WTC11 (cell line): ENCODE measurements at regions not wholly inside any gene's neighbourhood (a gene's known extent, or its start where the extent isn't known, plus 50 kb on each side); places are given as distances from the start of the nearest gene placed in this dataset.

Experiments used
- ATAC-seq: fragments of 200-7000 bp; cut with Tn5 transposase; 2 replicates; pipeline ENCODE4 v1.10.0; 2021; ENCODE audit warnings: mild to moderate bottlenecking, moderate library complexity
- CTCF ChIA-PET: fragments of 300-600 bp; sonication (Branson Sonifier 250); formaldehyde crosslinking; loops from one replicate; lab custom pipeline; 2021; ENCODE audit warnings: antibody characterized with exemption; lab: Charles Lee
- POLR2A ChIA-PET: fragments of 350-600 bp; sonication (Branson Sonifier 250); formaldehyde crosslinking; loops from one replicate; lab custom pipeline; 2021; ENCODE audit warnings: antibody characterized with exemption; lab: Charles Lee
- DNase-seq: peaks from one replicate; pipeline ENCODE4 v3.0.0; 2021; ENCODE audit warnings: low spot score
- H3K27ac Mint-ChIP-seq: 2 replicates; pipeline ENCODE4 v1.8.0; 2021; ENCODE audit warnings: mixed read lengths
- H3K27me3 Mint-ChIP-seq: 2 replicates; pipeline ENCODE4 v1.8.0; 2021; ENCODE audit warnings: low read depth, mild to moderate bottlenecking, moderate library complexity, mixed read lengths
- H3K36me3 Mint-ChIP-seq: 2 replicates; pipeline ENCODE4 v1.8.0; 2021; ENCODE audit warnings: mixed read lengths
- H3K4me1 Mint-ChIP-seq: 2 replicates; pipeline ENCODE4 v1.8.0; 2022; ENCODE audit warnings: mixed read lengths
- H3K4me3 Mint-ChIP-seq: 2 replicates; pipeline ENCODE4 v1.8.0; 2021; ENCODE audit warnings: mild to moderate bottlenecking, moderate library complexity, mixed read lengths
- H3K9me3 Mint-ChIP-seq: 2 replicates; pipeline ENCODE4 v1.8.0; 2021; ENCODE audit warnings: mixed read lengths
- ATF1 ChIP-seq: sonication (generic); formaldehyde crosslinking; IDR thresholded peaks from 2 replicates; pipeline ENCODE4 v1.8.1; 2023; ENCODE audit warnings: mild to moderate bottlenecking, moderate library complexity, missing genetic modification reagents
- GTF2I ChIP-seq: fragments of 250-450 bp; sonication (Bioruptor Pico); conservative IDR thresholded peaks from 2 replicates; pipeline ENCODE4 v1.4.0; 2021; ENCODE audit warnings: mild to moderate bottlenecking
- HMGA2 ChIP-seq: fragments of 250-450 bp; sonication (Bioruptor Pico); IDR thresholded peaks from 2 replicates; pipeline ENCODE4 v1.4.0; 2021; ENCODE audit warnings: mild to moderate bottlenecking, moderate library complexity
- IRF2 ChIP-seq: sonication (generic); formaldehyde crosslinking; IDR thresholded peaks from 2 replicates; pipeline ENCODE4 v1.8.0; 2022; ENCODE audit warnings: low read depth, missing genetic modification reagents, borderline replicate concordance
- KAT7 ChIP-seq: sonication (generic); formaldehyde crosslinking; IDR thresholded peaks from 2 replicates; pipeline ENCODE4 v1.8.1; 2023; ENCODE audit warnings: missing genetic modification reagents, mild to moderate bottlenecking, borderline replicate concordance
- NFATC4 ChIP-seq: fragments of 250-450 bp; sonication (Bioruptor Pico); IDR thresholded peaks from 2 replicates; pipeline ENCODE4 v1.9.0; 2021; ENCODE audit warnings: mild to moderate bottlenecking
- NFE2L1 ChIP-seq: sonication (generic); formaldehyde crosslinking; IDR thresholded peaks from 2 replicates; pipeline ENCODE4 v1.8.1; 2023; ENCODE audit warnings: missing genetic modification reagents
- NR3C1 ChIP-seq: sonication (generic); formaldehyde crosslinking; conservative IDR thresholded peaks from 2 replicates; pipeline ENCODE4 v1.8.1; 2023; ENCODE audit warnings: low read depth, mild to moderate bottlenecking, missing genetic modification reagents
- OVOL2 ChIP-seq: fragments of 250-450 bp; sonication (Bioruptor Pico); IDR thresholded peaks from 2 replicates; pipeline ENCODE4 v1.9.0; 2021; ENCODE audit warnings: mild to moderate bottlenecking, borderline replicate concordance
- RELA ChIP-seq: sonication (generic); formaldehyde crosslinking; IDR thresholded peaks from 2 replicates; pipeline ENCODE4 v1.8.1; 2022; ENCODE audit warnings: missing genetic modification reagents, mild to moderate bottlenecking, borderline replicate concordance
- RORB ChIP-seq: fragments of 250-450 bp; sonication (Bioruptor Pico); IDR thresholded peaks from 2 replicates; pipeline ENCODE4 v1.9.0; 2021; ENCODE audit warnings: mild to moderate bottlenecking
- SMAD4 ChIP-seq: sonication (generic); formaldehyde crosslinking; IDR thresholded peaks from 2 replicates; pipeline ENCODE4 v1.8.0; 2022; ENCODE audit warnings: mild to moderate bottlenecking, missing genetic modification reagents
- TP53 ChIP-seq: sonication (generic); formaldehyde crosslinking; IDR thresholded peaks from 2 replicates; pipeline ENCODE4 v1.8.1; 2023; ENCODE audit warnings: mild to moderate bottlenecking, missing genetic modification reagents
- ZNF121 ChIP-seq: sonication (generic); formaldehyde crosslinking; IDR thresholded peaks from 2 replicates; pipeline ENCODE4 v1.8.0; 2023; ENCODE audit warnings: missing genetic modification reagents
- ZNF232 ChIP-seq: sonication (generic); formaldehyde crosslinking; IDR thresholded peaks from 2 replicates; pipeline ENCODE4 v1.8.0; 2022; ENCODE audit warnings: mild to moderate bottlenecking, missing genetic modification reagents
- ZNF263 ChIP-seq: sonication (generic); formaldehyde crosslinking; IDR thresholded peaks from 2 replicates; pipeline ENCODE4 v1.8.1; 2022; ENCODE audit warnings: low read depth, mild to moderate bottlenecking, moderate library complexity, missing genetic modification reagents
- ZNF423 ChIP-seq: fragments of 250-450 bp; sonication (Bioruptor Pico); IDR thresholded peaks from 2 replicates; pipeline ENCODE4 v2.1.2; 2022; ENCODE audit warnings: mild to moderate bottlenecking, moderate library complexity
- ZNF671 ChIP-seq: fragments of 250-450 bp; sonication (Bioruptor Pico); IDR thresholded peaks from 2 replicates; pipeline ENCODE4 v1.8.0; 2021; ENCODE audit warnings: mild to moderate bottlenecking
- TF ChIP-seq, protein P1 (sequence below): sonication (generic); formaldehyde crosslinking; IDR thresholded peaks from 2 replicates; pipeline ENCODE4 v1.8.1; 2023; ENCODE audit warnings: mild to moderate bottlenecking, missing genetic modification reagents
- TF ChIP-seq, protein P2 (sequence below): fragments of 200-600 bp; IDR thresholded peaks from 2 replicates; pipeline ENCODE4 v1.8.0; 2022; ENCODE audit warnings: antibody characterized with exemption
- TF ChIP-seq, protein P3 (sequence below): sonication (generic); formaldehyde crosslinking; IDR thresholded peaks from 2 replicates; pipeline ENCODE4 v1.8.1; 2022; ENCODE audit warnings: low read depth, missing genetic modification reagents, borderline replicate concordance
- TF ChIP-seq, protein P4 (sequence below): sonication (generic); formaldehyde crosslinking; IDR thresholded peaks from 2 replicates; pipeline ENCODE4 v1.8.1; 2023; ENCODE audit warnings: mild to moderate bottlenecking, missing genetic modification reagents, moderate library complexity
- TF ChIP-seq, protein P5 (sequence below): sonication (generic); formaldehyde crosslinking; IDR thresholded peaks from 2 replicates; pipeline ENCODE4 v1.8.0; 2023; ENCODE audit warnings: missing genetic modification reagents
- TF ChIP-seq, protein P6 (sequence below): sonication (generic); formaldehyde crosslinking; IDR thresholded peaks from 2 replicates; pipeline ENCODE4 v1.8.1; 2023; ENCODE audit warnings: mild to moderate bottlenecking, missing genetic modification reagents, moderate library complexity
- TF ChIP-seq, protein P7 (sequence below): sonication (generic); formaldehyde crosslinking; IDR thresholded peaks from 2 replicates; pipeline ENCODE4 v1.8.0; 2023; ENCODE audit warnings: missing genetic modification reagents, mild to moderate bottlenecking, borderline replicate concordance
- TF ChIP-seq, protein P8 (sequence below): fragments of 250-450 bp; sonication (Bioruptor Pico); IDR thresholded peaks from 2 replicates; pipeline ENCODE4 v1.9.0; 2021; ENCODE audit warnings: mild to moderate bottlenecking

DNA sequence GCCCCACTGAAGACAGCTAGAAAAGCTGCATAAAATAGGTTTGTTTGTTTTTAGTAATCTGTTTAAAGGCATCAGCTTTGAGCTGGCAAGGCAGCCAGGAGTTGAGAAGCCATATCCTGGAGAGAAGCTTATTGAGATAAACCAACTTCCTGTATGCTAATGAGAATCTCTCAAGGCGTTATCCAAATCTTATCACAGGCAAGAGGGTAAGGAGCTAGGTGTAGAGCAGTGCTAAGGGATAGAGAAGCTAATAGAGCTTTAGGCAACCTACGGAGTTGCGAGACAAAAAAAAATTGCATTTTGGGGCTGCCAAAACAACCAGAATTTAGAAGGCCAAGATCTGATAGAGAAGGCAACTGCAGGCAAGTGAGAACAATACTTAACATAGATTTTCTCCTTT, 641.6 kb downstream of the SH2D4B start:
- peaks cover 14% of the 10 kb centered on the region for H3K36me3 Mint-ChIP-seq
- no peak overlapping the region for H3K4me3 Mint-ChIP-seq
- TF ChIP-seq, protein P1, sequence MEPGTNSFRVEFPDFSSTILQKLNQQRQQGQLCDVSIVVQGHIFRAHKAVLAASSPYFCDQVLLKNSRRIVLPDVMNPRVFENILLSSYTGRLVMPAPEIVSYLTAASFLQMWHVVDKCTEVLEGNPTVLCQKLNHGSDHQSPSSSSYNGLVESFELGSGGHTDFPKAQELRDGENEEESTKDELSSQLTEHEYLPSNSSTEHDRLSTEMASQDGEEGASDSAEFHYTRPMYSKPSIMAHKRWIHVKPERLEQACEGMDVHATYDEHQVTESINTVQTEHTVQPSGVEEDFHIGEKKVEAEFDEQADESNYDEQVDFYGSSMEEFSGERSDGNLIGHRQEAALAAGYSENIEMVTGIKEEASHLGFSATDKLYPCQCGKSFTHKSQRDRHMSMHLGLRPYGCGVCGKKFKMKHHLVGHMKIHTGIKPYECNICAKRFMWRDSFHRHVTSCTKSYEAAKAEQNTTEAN (CRISPR knock-in tag), result no peak
- TF ChIP-seq KAT7 (no peak), OVOL2 (CRISPR knock-in tag) (no peak), ZNF671 (no peak), ATF1 (CRISPR knock-in tag) (no peak), HMGA2 (CRISPR knock-in tag) (no peak), ZNF232 (CRISPR knock-in tag) (no peak), ZNF423 (no peak), NR3C1 (CRISPR knock-in tag) (no peak), RELA (CRISPR knock-in tag) (no peak), NFATC4 (no peak), ZNF121 (CRISPR knock-in tag) (no peak), TP53 (CRISPR knock-in tag) (no peak), SMAD4 (CRISPR knock-in tag) (no peak), IRF2 (no peak)
- TF ChIP-seq, protein P2, sequence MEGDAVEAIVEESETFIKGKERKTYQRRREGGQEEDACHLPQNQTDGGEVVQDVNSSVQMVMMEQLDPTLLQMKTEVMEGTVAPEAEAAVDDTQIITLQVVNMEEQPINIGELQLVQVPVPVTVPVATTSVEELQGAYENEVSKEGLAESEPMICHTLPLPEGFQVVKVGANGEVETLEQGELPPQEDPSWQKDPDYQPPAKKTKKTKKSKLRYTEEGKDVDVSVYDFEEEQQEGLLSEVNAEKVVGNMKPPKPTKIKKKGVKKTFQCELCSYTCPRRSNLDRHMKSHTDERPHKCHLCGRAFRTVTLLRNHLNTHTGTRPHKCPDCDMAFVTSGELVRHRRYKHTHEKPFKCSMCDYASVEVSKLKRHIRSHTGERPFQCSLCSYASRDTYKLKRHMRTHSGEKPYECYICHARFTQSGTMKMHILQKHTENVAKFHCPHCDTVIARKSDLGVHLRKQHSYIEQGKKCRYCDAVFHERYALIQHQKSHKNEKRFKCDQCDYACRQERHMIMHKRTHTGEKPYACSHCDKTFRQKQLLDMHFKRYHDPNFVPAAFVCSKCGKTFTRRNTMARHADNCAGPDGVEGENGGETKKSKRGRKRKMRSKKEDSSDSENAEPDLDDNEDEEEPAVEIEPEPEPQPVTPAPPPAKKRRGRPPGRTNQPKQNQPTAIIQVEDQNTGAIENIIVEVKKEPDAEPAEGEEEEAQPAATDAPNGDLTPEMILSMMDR, result no peak
- TF ChIP-seq, protein P3, sequence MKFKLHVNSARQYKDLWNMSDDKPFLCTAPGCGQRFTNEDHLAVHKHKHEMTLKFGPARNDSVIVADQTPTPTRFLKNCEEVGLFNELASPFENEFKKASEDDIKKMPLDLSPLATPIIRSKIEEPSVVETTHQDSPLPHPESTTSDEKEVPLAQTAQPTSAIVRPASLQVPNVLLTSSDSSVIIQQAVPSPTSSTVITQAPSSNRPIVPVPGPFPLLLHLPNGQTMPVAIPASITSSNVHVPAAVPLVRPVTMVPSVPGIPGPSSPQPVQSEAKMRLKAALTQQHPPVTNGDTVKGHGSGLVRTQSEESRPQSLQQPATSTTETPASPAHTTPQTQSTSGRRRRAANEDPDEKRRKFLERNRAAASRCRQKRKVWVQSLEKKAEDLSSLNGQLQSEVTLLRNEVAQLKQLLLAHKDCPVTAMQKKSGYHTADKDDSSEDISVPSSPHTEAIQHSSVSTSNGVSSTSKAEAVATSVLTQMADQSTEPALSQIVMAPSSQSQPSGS (CRISPR knock-in tag), result no peak
- TF ChIP-seq, protein P4, sequence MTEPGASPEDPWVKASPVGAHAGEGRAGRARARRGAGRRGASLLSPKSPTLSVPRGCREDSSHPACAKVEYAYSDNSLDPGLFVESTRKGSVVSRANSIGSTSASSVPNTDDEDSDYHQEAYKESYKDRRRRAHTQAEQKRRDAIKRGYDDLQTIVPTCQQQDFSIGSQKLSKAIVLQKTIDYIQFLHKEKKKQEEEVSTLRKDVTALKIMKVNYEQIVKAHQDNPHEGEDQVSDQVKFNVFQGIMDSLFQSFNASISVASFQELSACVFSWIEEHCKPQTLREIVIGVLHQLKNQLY (CRISPR knock-in tag), result no peak
- TF ChIP-seq, protein P5, sequence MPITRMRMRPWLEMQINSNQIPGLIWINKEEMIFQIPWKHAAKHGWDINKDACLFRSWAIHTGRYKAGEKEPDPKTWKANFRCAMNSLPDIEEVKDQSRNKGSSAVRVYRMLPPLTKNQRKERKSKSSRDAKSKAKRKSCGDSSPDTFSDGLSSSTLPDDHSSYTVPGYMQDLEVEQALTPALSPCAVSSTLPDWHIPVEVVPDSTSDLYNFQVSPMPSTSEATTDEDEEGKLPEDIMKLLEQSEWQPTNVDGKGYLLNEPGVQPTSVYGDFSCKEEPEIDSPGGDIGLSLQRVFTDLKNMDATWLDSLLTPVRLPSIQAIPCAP (CRISPR knock-in tag), result no peak
- TF ChIP-seq, protein P6, sequence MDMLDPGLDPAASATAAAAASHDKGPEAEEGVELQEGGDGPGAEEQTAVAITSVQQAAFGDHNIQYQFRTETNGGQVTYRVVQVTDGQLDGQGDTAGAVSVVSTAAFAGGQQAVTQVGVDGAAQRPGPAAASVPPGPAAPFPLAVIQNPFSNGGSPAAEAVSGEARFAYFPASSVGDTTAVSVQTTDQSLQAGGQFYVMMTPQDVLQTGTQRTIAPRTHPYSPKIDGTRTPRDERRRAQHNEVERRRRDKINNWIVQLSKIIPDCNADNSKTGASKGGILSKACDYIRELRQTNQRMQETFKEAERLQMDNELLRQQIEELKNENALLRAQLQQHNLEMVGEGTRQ (CRISPR knock-in tag), result no peak
- peaks cover 18% of the 10 kb centered on the region for H3K9me3 Mint-ChIP-seq
- H3K27me3 Mint-ChIP-seq, result no peaks in the 10 kb centered on the region
- DNase-seq, result no peak
- POLR2A ChIA-PET, result no interaction called here
- ATAC-seq, result peak; percentile 90
- peak overlapping the region; percentile 37 for H3K27ac Mint-ChIP-seq
- CTCF ChIA-PET, result interaction anchor here (0.6 to 2.6 kb wide), 41 partner anchors 8 to 583 kb away, joined by 3 to 44 read pairs (median 5); no protein-coding TSS in a partner anchor
- peaks cover 10% of the 10 kb centered on the region for H3K4me1 Mint-ChIP-seq

DNA sequence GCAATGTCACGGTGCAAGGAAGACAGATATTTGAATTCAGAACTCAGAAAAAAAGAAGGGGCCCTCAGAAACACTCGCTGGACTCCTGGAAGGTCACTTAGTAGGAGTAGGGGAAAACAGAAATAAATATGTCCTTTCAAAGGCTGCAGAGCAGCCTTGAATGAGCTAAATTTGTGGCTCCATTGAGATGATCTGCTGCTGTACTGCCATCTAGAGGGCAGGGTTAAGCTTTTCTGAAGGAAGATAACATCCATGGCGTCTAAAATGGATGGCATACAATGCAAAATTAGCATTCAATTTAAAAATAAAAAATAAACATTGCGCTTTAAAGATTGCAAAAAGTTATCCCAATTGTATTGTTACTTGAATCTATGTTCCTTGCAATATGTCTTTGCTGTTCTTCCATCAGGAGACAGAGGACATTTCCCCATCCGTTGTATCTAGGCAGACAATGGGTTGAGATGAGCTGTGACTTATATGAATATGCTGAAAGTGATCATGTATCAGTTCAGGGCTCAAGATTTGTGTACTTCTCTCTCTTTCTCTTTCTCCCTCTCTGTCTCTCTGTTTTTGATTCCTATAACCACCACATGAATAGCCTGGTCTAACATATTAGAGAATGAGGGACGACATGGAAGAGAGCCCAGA, 642.2 kb downstream of the SH2D4B start:
- no peak overlapping the region for H3K4me3 Mint-ChIP-seq
- H3K27ac Mint-ChIP-seq, result peak overlapping the region; percentile 37
- peaks cover 14% of the 10 kb centered on the region for H3K36me3 Mint-ChIP-seq
- peak; percentile 18 for DNase-seq
- CTCF ChIA-PET, result interaction anchor here (0.6 to 2.6 kb wide), 43 partner anchors 8 to 640 kb away, joined by 3 to 44 read pairs (median 4); no protein-coding TSS in a partner anchor
- H3K27me3 Mint-ChIP-seq, result no peaks in the 10 kb centered on the region
- peaks cover 18% of the 10 kb centered on the region for H3K9me3 Mint-ChIP-seq
- POLR2A ChIA-PET, result no interaction called here
- peak; percentile 91 for ATAC-seq
- H3K4me1 Mint-ChIP-seq, result peaks cover 10% of the 10 kb centered on the region
- TF ChIP-seq GTF2I (CRISPR knock-in tag) (no peak), ZNF263 (no peak), NFE2L1 (no peak), SMAD4 (CRISPR knock-in tag) (no peak), RORB (no peak)
- TF ChIP-seq, protein P7, sequence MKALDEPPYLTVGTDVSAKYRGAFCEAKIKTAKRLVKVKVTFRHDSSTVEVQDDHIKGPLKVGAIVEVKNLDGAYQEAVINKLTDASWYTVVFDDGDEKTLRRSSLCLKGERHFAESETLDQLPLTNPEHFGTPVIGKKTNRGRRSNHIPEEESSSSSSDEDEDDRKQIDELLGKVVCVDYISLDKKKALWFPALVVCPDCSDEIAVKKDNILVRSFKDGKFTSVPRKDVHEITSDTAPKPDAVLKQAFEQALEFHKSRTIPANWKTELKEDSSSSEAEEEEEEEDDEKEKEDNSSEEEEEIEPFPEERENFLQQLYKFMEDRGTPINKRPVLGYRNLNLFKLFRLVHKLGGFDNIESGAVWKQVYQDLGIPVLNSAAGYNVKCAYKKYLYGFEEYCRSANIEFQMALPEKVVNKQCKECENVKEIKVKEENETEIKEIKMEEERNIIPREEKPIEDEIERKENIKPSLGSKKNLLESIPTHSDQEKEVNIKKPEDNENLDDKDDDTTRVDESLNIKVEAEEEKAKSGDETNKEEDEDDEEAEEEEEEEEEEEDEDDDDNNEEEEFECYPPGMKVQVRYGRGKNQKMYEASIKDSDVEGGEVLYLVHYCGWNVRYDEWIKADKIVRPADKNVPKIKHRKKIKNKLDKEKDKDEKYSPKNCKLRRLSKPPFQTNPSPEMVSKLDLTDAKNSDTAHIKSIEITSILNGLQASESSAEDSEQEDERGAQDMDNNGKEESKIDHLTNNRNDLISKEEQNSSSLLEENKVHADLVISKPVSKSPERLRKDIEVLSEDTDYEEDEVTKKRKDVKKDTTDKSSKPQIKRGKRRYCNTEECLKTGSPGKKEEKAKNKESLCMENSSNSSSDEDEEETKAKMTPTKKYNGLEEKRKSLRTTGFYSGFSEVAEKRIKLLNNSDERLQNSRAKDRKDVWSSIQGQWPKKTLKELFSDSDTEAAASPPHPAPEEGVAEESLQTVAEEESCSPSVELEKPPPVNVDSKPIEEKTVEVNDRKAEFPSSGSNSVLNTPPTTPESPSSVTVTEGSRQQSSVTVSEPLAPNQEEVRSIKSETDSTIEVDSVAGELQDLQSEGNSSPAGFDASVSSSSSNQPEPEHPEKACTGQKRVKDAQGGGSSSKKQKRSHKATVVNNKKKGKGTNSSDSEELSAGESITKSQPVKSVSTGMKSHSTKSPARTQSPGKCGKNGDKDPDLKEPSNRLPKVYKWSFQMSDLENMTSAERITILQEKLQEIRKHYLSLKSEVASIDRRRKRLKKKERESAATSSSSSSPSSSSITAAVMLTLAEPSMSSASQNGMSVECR, result no peak
- TF ChIP-seq, protein P8, sequence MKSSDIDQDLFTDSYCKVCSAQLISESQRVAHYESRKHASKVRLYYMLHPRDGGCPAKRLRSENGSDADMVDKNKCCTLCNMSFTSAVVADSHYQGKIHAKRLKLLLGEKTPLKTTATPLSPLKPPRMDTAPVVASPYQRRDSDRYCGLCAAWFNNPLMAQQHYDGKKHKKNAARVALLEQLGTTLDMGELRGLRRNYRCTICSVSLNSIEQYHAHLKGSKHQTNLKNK (CRISPR knock-in tag), result no peak
